WTC11 (cell line): ENCODE measurements at regions not wholly inside any gene's neighbourhood (a gene's known extent, or its start where the extent isn't known, plus 50 kb on each side); places are given as distances from the start of the nearest gene placed in this dataset.
"Not testable (repeated sequence)": the region's sequence is repeated elsewhere in the genome, so short reads cannot be mapped to it uniquely, and the experiment has no call there.

Source experiments
- CTCF ChIP-seq: fragments of 200-600 bp; IDR thresholded peaks from 2 replicates; pipeline ENCODE4 v1.8.0; 2022; ENCODE audit warnings: antibody characterized with exemption
- ETV6 ChIP-seq: sonication (generic); formaldehyde crosslinking; IDR thresholded peaks from 2 replicates; pipeline ENCODE4 v1.8.1; 2022; ENCODE audit warnings: mild to moderate bottlenecking, missing genetic modification reagents
- JAZF1 ChIP-seq: fragments of 250-450 bp; sonication (Bioruptor Pico); IDR thresholded peaks from 2 replicates; pipeline ENCODE4 v1.9.0; 2021; ENCODE audit warnings: moderate library complexity, mild to moderate bottlenecking, inconsistent platforms
- MAX ChIP-seq: sonication (generic); formaldehyde crosslinking; IDR thresholded peaks from 2 replicates; pipeline ENCODE4 v1.8.0; 2022; ENCODE audit warnings: mild to moderate bottlenecking, missing genetic modification reagents
- NR1H2 ChIP-seq: sonication (generic); formaldehyde crosslinking; IDR thresholded peaks from 2 replicates; pipeline ENCODE4 v1.9.0; 2021; ENCODE audit warnings: mild to moderate bottlenecking, moderate library complexity, missing genetic modification reagents
- ZNF416 ChIP-seq: fragments of 250-450 bp; sonication (Bioruptor Pico); IDR thresholded peaks from 2 replicates; pipeline ENCODE4 v1.9.0; 2021; ENCODE audit warnings: mild to moderate bottlenecking, inconsistent platforms
- ZNF423 ChIP-seq: fragments of 250-450 bp; sonication (Bioruptor Pico); IDR thresholded peaks from 2 replicates; pipeline ENCODE4 v2.1.2; 2022; ENCODE audit warnings: mild to moderate bottlenecking, moderate library complexity
- TF ChIP-seq, protein P1 (sequence below): sonication (generic); formaldehyde crosslinking; IDR thresholded peaks from 2 replicates; pipeline ENCODE4 v1.8.1; 2023; ENCODE audit warnings: mild to moderate bottlenecking, moderate library complexity, missing genetic modification reagents

DNA sequence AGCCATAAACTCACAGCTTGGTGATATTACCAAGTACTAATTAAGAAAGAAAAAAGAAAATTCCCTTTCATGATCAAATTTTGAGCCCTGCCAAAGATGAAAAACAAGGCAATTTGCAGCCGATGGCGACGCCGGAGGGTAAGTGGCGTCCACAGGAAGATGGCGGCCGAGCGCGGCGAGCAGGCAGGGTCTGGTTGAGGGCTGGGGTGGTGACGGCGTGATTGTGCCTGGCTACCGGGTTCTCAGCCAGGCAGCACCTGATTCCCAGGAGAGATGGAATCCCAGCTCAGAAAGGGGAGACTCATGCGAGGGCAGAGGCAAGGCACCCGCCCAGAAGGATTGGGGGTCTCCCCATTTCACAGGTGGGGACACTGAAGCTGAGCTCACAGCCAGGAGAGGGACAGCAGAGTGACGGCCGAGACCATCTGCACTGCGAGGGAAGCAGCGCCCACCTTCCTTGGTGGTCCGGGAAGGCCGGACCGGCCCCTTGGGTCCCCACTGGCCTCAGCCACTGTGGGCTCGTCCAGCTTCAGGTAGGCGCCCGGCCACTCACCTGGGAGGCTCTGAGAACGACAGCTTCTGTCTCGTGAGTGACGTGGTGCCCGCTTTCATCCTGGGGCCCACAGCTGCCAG, 145.8 kb downstream of the IGLL1 start:
- TF ChIP-seq, protein P1, sequence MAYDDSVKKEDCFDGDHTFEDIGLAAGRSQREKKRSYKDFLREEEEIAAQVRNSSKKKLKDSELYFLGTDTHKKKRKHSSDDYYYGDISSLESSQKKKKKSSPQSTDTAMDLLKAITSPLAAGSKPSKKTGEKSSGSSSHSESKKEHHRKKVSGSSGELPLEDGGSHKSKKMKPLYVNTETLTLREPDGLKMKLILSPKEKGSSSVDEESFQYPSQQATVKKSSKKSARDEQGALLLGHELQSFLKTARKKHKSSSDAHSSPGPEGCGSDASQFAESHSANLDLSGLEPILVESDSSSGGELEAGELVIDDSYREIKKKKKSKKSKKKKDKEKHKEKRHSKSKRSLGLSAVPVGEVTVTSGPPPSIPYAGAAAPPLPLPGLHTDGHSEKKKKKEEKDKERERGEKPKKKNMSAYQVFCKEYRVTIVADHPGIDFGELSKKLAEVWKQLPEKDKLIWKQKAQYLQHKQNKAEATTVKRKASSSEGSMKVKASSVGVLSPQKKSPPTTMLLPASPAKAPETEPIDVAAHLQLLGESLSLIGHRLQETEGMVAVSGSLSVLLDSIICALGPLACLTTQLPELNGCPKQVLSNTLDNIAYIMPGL = not testable (repeated sequence)
- not testable (repeated sequence) for TF ChIP-seq CTCF; NR1H2 (CRISPR knock-in tag); MAX (CRISPR knock-in tag); JAZF1 (CRISPR knock-in tag); ETV6; ZNF416; ZNF423 (CRISPR knock-in tag)
